ENCODE measurements at regions not wholly inside any gene's neighbourhood (a gene's known extent, or its start where the extent isn't known, plus 50 kb on each side); places are given as distances from the start of the nearest gene placed in this dataset.

DNA sequence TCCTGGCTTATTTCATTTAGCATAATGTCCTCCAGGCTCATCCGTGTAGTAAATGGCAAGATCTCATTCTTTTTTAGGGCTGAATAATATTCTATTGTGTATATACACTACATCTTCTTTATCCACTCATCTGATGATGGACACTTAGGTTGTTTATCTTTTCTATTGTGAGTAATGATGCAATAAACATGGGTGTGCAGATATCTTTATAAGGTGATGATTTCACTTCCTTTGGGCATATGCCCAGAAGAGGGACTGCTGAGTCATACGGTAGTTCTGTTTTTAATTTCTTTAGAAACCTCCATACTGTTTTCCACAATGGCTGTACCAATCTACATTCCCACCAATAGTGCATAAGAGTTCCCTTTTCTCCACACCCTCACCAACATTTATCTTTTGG, 317.6 kb upstream of the CNKSR2 start:
- TF ChIP-seq, protein P1, sequence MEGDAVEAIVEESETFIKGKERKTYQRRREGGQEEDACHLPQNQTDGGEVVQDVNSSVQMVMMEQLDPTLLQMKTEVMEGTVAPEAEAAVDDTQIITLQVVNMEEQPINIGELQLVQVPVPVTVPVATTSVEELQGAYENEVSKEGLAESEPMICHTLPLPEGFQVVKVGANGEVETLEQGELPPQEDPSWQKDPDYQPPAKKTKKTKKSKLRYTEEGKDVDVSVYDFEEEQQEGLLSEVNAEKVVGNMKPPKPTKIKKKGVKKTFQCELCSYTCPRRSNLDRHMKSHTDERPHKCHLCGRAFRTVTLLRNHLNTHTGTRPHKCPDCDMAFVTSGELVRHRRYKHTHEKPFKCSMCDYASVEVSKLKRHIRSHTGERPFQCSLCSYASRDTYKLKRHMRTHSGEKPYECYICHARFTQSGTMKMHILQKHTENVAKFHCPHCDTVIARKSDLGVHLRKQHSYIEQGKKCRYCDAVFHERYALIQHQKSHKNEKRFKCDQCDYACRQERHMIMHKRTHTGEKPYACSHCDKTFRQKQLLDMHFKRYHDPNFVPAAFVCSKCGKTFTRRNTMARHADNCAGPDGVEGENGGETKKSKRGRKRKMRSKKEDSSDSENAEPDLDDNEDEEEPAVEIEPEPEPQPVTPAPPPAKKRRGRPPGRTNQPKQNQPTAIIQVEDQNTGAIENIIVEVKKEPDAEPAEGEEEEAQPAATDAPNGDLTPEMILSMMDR (IDR thresholded peaks at IDR 0.05): no peak
- TF ChIP-seq, protein P2, sequence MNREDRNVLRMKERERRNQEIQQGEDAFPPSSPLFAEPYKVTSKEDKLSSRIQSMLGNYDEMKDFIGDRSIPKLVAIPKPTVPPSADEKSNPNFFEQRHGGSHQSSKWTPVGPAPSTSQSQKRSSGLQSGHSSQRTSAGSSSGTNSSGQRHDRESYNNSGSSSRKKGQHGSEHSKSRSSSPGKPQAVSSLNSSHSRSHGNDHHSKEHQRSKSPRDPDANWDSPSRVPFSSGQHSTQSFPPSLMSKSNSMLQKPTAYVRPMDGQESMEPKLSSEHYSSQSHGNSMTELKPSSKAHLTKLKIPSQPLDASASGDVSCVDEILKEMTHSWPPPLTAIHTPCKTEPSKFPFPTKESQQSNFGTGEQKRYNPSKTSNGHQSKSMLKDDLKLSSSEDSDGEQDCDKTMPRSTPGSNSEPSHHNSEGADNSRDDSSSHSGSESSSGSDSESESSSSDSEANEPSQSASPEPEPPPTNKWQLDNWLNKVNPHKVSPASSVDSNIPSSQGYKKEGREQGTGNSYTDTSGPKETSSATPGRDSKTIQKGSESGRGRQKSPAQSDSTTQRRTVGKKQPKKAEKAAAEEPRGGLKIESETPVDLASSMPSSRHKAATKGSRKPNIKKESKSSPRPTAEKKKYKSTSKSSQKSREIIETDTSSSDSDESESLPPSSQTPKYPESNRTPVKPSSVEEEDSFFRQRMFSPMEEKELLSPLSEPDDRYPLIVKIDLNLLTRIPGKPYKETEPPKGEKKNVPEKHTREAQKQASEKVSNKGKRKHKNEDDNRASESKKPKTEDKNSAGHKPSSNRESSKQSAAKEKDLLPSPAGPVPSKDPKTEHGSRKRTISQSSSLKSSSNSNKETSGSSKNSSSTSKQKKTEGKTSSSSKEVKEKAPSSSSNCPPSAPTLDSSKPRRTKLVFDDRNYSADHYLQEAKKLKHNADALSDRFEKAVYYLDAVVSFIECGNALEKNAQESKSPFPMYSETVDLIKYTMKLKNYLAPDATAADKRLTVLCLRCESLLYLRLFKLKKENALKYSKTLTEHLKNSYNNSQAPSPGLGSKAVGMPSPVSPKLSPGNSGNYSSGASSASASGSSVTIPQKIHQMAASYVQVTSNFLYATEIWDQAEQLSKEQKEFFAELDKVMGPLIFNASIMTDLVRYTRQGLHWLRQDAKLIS (CRISPR knock-in tag; IDR thresholded peaks at IDR 0.05; ENCODE audit: borderline replicate concordance): no peak
- TF ChIP-seq ELF4 (CRISPR knock-in tag; IDR thresholded peaks at IDR 0.05; ENCODE audit: low read depth) (no peak), SMAD3 (CRISPR knock-in tag; IDR thresholded peaks at IDR 0.05; ENCODE audit: borderline replicate concordance) (no peak), GABPB1 (CRISPR knock-in tag; IDR thresholded peaks at IDR 0.05) (no peak), TCF7 (CRISPR knock-in tag; IDR thresholded peaks at IDR 0.05; ENCODE audit: low read depth) (no peak), JAZF1 (CRISPR knock-in tag; IDR thresholded peaks at IDR 0.05) (no peak), FOXP1 (CRISPR knock-in tag; IDR thresholded peaks at IDR 0.05; ENCODE audit: borderline replicate concordance) (no peak)
- TF ChIP-seq, protein P3, sequence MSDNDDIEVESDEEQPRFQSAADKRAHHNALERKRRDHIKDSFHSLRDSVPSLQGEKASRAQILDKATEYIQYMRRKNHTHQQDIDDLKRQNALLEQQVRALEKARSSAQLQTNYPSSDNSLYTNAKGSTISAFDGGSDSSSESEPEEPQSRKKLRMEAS (CRISPR knock-in tag; IDR thresholded peaks at IDR 0.05): no peak
- TF ChIP-seq, protein P4, sequence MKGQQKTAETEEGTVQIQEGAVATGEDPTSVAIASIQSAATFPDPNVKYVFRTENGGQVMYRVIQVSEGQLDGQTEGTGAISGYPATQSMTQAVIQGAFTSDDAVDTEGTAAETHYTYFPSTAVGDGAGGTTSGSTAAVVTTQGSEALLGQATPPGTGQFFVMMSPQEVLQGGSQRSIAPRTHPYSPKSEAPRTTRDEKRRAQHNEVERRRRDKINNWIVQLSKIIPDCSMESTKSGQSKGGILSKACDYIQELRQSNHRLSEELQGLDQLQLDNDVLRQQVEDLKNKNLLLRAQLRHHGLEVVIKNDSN (CRISPR knock-in tag; IDR thresholded peaks at IDR 0.05): no peak

Data from WTC11 (cell line).